ENCODE measurements at regions not wholly inside any gene's neighbourhood (a gene's known extent, or its start where the extent isn't known, plus 50 kb on each side); places are given as distances from the start of the nearest gene placed in this dataset.

DNA sequence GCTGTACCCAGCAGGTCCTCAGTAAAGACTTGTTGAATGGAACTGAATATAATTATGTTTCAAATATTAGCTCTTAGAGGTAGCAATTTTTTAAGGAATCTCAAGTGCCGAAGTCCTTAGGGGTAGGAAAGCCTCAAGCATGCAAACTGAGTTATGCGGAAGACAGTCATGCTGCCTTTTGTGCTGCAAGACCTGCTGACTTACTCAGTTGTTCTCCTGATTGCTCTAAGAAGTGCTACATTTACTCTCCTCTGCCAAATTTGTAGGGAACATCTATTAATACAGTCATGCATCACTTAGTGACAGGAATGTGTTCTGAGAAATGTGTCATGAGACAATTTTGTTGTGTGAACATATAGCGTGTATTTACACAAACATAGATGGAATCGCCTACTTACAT, 325.6 kb upstream of the AZI2 start:
- Histone ChIP-seq H3K4me3 (ENCODE audit: insufficient read depth, low read depth, low read length) (no peak overlapping the region), H3K9me3 (ENCODE audit: control insufficient read depth, low read length) (no peaks in the 10 kb centered on the region), H3K27me3 (ENCODE audit: control insufficient read depth, insufficient read depth, low read length, poor library complexity, severe bottlenecking) (no peaks in the 10 kb centered on the region), H3K36me3 (ENCODE audit: control insufficient read depth, insufficient read depth, low read length) (no peaks in the 10 kb centered on the region), H3K4me1 (ENCODE audit: control insufficient read depth, insufficient read depth, low read length) (no peaks in the 10 kb centered on the region), H3K27ac (ENCODE audit: insufficient read depth, low read depth, low read length, poor library complexity, severe bottlenecking) (no peak overlapping the region)
- WGBS, 2 experiments: 97 to 100% methylated on average over 2 to 3 of the region's 4 CpGs

DNA sequence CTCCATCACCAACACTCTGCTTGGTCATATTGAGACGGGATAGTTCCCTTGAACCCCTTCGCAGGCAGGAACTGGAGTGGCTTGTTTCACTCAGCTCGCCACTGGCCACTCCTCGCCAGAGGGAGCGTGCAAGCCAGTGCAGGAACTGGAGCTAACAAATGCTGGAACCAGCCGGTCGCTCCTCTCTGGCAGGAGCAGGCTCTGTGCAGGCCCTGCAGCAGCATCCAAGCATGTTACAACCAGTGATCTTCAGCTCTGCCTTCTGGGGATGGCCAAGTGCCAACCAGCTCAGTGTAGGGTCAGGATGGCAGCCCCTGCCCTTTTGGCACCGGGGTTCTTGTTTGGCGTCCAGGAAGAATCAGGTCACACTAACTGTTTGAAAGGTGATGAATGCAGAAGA, 329.0 kb upstream of the AZI2 start:
- 90% methylated on average over 9 of the region's 9 CpGs for WGBS, 2 experiments
- Histone ChIP-seq H3K4me3 (ENCODE audit: insufficient read depth, low read depth, low read length) (no peak overlapping the region), H3K9me3 (ENCODE audit: control insufficient read depth, low read length) (no peaks in the 10 kb centered on the region), H3K36me3 (ENCODE audit: control insufficient read depth, insufficient read depth, low read length) (no peaks in the 10 kb centered on the region), H3K4me1 (ENCODE audit: control insufficient read depth, insufficient read depth, low read length) (no peaks in the 10 kb centered on the region), H3K27ac (ENCODE audit: insufficient read depth, low read depth, low read length, poor library complexity, severe bottlenecking) (no peak overlapping the region), H3K27me3 (ENCODE audit: control insufficient read depth, insufficient read depth, low read length, poor library complexity, severe bottlenecking) (no peaks in the 10 kb centered on the region)

DNA sequence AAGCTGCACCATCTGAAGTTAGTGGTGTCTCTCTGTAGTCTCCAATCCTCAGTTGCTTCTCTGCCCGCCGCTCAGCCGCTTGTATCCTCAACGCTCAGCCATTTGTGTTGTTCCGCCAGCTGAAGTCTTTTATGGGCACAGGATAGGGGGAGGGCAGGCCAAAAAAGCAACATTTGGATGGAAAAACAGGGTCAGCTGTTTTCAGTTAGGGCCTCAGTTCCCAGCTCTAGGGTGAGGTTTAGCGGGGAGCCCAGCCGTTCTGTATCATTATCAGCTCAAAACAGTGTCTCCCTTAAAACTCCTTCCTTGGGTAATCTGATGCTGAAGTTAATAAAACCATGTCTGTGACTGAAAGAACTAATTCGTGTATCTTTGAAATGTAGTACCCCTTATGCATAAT, 329.5 kb upstream of the AZI2 start:
- Histone ChIP-seq H3K36me3 (ENCODE audit: control insufficient read depth, insufficient read depth, low read length) (no peaks in the 10 kb centered on the region), H3K27ac (ENCODE audit: insufficient read depth, low read depth, low read length, poor library complexity, severe bottlenecking) (no peak overlapping the region), H3K9me3 (ENCODE audit: control insufficient read depth, low read length) (no peaks in the 10 kb centered on the region), H3K4me3 (ENCODE audit: insufficient read depth, low read depth, low read length) (no peak overlapping the region), H3K4me1 (ENCODE audit: control insufficient read depth, insufficient read depth, low read length) (no peaks in the 10 kb centered on the region), H3K27me3 (ENCODE audit: control insufficient read depth, insufficient read depth, low read length, poor library complexity, severe bottlenecking) (no peaks in the 10 kb centered on the region)
- 96% methylated on average over 8 of the region's 8 CpGs for WGBS, 2 experiments

DNA sequence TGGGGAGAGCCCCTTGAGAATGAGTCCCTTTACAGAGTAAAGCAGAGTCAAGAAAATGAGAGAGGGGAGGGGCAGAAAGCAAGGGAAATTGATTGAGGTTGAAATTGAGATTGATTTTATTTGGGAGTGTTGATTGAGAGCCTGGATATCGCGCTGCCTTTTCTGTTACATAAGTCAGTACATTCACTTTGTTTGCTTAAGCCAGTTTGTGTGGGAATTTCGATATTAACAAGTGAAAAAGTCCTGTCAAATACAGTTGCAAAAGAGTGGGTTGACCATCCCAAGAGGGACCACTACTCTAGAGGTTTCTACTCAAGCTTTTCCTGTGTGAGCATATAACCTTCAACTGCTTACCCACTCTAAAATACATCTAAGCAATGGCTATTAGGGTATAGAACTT, 331.4 kb upstream of the AZI2 start:
- 86 to 96% methylated on average over 3 of the region's 3 CpGs for WGBS, 2 experiments
- Histone ChIP-seq H3K27me3 (ENCODE audit: control insufficient read depth, insufficient read depth, low read length, poor library complexity, severe bottlenecking) (no peaks in the 10 kb centered on the region), H3K9me3 (ENCODE audit: control insufficient read depth, low read length) (no peaks in the 10 kb centered on the region)

DNA sequence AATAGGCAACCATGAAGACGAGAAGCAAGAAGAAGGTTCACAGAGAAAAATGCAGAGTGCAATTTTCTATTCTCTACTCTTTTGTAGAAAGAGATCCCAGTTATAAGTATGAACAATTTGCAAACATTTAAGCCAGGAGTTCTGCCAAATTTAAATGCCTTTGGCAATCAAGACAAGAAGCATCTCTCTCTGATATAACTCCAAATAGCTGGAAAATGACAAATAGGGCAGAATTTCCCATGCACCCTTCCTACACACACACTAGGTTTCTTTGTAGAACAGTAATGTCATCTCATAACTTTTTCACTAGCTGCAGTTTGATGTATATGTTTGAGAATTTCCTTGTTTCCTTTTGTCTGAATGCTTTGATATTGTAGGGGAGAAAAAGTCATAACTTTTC, 333.5 kb upstream of the AZI2 start:
- Histone ChIP-seq H3K4me1 (ENCODE audit: control insufficient read depth, insufficient read depth, low read length) (no peaks in the 10 kb centered on the region), H3K9me3 (ENCODE audit: control insufficient read depth, low read length) (no peaks in the 10 kb centered on the region), H3K36me3 (ENCODE audit: control insufficient read depth, insufficient read depth, low read length) (no peaks in the 10 kb centered on the region), H3K4me3 (ENCODE audit: insufficient read depth, low read depth, low read length) (no peak overlapping the region), H3K27me3 (ENCODE audit: control insufficient read depth, insufficient read depth, low read length, poor library complexity, severe bottlenecking) (no peaks in the 10 kb centered on the region), H3K27ac (ENCODE audit: insufficient read depth, low read depth, low read length, poor library complexity, severe bottlenecking) (no peak overlapping the region)
- 95 to 100% methylated on average over 1 of the region's 1 CpG for WGBS, 2 experiments

More for the DNA sequence above, 331.4 kb upstream of the AZI2 start:
- no peaks in the 10 kb centered on the region for H3K4me1 ChIP-seq (ENCODE audit: control insufficient read depth, insufficient read depth, low read length)
- H3K36me3 ChIP-seq (ENCODE audit: control insufficient read depth, insufficient read depth, low read length): no peaks in the 10 kb centered on the region
- H3K27ac ChIP-seq (ENCODE audit: insufficient read depth, low read depth, low read length, poor library complexity, severe bottlenecking): no peak overlapping the region
- H3K4me3 ChIP-seq (ENCODE audit: insufficient read depth, low read depth, low read length): no peak overlapping the region

DNA sequence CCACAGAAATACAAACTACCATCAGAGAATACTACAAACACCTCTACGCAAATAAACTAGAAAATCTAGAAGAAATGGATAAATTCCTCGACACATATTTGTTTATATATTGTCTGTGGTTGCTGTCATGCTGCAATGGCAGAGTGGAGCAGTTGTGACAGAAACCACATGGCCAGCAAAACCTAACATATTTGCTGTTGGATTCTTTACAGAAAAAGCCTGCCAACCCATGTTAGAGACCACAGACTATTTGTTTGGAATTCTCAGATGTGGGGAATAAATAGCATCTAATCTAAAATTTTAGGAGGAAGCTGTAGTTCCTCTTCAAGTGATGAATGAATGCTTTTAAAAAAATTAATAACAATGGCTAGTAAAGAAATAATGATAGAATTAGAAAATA, 341.6 kb upstream of the AZI2 start:
- H3K27ac ChIP-seq (ENCODE audit: insufficient read depth, low read depth, low read length, poor library complexity, severe bottlenecking): no peak overlapping the region
- 91 to 100% methylated on average over 1 of the region's 2 CpGs for WGBS, 2 experiments

DNA sequence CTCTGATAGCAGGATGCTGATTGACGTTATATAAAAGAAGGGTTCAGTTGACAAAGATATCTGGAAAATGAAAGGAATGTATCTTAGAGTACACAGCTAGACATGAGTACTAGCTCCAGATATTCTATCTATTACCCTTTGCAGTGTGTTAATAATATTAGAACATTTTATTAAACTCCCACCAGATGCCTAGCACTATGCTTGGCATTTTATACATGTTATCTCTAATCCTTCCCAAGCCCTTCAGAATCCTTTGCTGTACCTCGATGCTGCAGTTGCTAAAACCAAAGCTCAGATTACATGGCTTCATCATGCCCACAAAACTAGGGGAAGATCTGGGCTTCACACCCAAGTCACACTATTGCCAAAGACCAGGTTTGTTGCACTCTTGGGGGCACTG, 350.1 kb upstream of the AZI2 start:
- Histone ChIP-seq H3K4me1 (ENCODE audit: control insufficient read depth, insufficient read depth, low read length) (no peaks in the 10 kb centered on the region), H3K27ac (ENCODE audit: insufficient read depth, low read depth, low read length, poor library complexity, severe bottlenecking) (no peak overlapping the region)

More for the DNA sequence above, 341.6 kb upstream of the AZI2 start:
- no peaks in the 10 kb centered on the region for H3K36me3 ChIP-seq (ENCODE audit: control insufficient read depth, insufficient read depth, low read length)
- H3K27me3 ChIP-seq (ENCODE audit: control insufficient read depth, insufficient read depth, low read length, poor library complexity, severe bottlenecking): no peaks in the 10 kb centered on the region
- peaks cover 5% of the 10 kb centered on the region for H3K4me1 ChIP-seq (ENCODE audit: control insufficient read depth, insufficient read depth, low read length)
- H3K9me3 ChIP-seq (ENCODE audit: control insufficient read depth, low read length): no peaks in the 10 kb centered on the region
- no peak overlapping the region for H3K4me3 ChIP-seq (ENCODE audit: insufficient read depth, low read depth, low read length)

DNA sequence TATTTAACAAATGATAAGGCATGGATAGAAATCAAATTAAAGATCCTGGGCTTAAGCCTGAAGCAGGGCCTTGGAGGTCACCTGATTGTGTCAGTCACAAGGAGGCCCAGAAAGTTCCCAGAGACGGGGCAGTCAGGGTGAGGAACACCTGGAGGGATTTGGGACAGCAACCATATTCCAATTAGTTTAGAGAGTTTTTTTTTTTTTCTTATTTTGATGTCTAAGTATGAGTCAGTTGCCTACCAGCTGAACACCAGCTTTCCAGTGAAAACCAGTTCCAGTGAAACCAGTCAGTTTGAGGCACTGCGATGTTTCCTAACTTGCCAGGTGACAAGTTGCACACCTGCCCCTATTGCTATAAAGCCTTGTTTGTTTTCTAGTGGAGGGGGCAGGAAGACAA, 350.7 kb upstream of the AZI2 start:
- H3K27ac ChIP-seq (ENCODE audit: insufficient read depth, low read depth, low read length, poor library complexity, severe bottlenecking): no peak overlapping the region
- H3K4me3 ChIP-seq (ENCODE audit: insufficient read depth, low read depth, low read length): no peak overlapping the region
- H3K9me3 ChIP-seq (ENCODE audit: control insufficient read depth, low read length): no peaks in the 10 kb centered on the region
- H3K36me3 ChIP-seq (ENCODE audit: control insufficient read depth, insufficient read depth, low read length): no peaks in the 10 kb centered on the region
- 96 to 100% methylated on average over 2 of the region's 2 CpGs for WGBS, 2 experiments
- H3K4me1 ChIP-seq (ENCODE audit: control insufficient read depth, insufficient read depth, low read length): no peaks in the 10 kb centered on the region
- no peaks in the 10 kb centered on the region for H3K27me3 ChIP-seq (ENCODE audit: control insufficient read depth, insufficient read depth, low read length, poor library complexity, severe bottlenecking)

More for the DNA sequence above, 350.1 kb upstream of the AZI2 start:
- Histone ChIP-seq H3K36me3 (ENCODE audit: control insufficient read depth, insufficient read depth, low read length) (no peaks in the 10 kb centered on the region), H3K9me3 (ENCODE audit: control insufficient read depth, low read length) (no peaks in the 10 kb centered on the region), H3K27me3 (ENCODE audit: control insufficient read depth, insufficient read depth, low read length, poor library complexity, severe bottlenecking) (no peaks in the 10 kb centered on the region), H3K4me3 (ENCODE audit: insufficient read depth, low read depth, low read length) (no peak overlapping the region)
- 93 to 94% methylated on average over 2 of the region's 2 CpGs for WGBS, 2 experiments

DNA sequence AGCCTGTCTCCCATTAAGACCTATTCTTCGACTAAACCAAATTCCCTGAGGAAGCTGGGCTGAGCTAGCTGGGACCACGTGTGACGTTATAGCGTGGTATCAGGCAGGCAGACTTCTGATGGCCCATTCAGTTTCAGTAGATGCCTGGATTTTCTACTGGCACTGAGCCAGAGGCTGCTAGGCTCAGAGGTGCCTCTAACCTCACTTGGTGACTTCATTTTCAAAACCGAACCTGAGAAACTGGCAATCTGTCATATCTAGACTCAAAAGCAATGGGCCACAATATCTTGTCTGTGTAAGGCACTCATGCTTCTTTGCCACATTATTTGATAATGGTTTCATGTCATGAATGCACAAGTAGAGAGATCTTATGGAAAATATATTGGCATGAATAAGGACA, 352.1 kb upstream of the AZI2 start:
- Histone ChIP-seq H3K4me3 (ENCODE audit: insufficient read depth, low read depth, low read length) (no peak overlapping the region), H3K9me3 (ENCODE audit: control insufficient read depth, low read length) (no peaks in the 10 kb centered on the region), H3K4me1 (ENCODE audit: control insufficient read depth, insufficient read depth, low read length) (no peaks in the 10 kb centered on the region), H3K36me3 (ENCODE audit: control insufficient read depth, insufficient read depth, low read length) (no peaks in the 10 kb centered on the region), H3K27me3 (ENCODE audit: control insufficient read depth, insufficient read depth, low read length, poor library complexity, severe bottlenecking) (no peaks in the 10 kb centered on the region), H3K27ac (ENCODE audit: insufficient read depth, low read depth, low read length, poor library complexity, severe bottlenecking) (no peak overlapping the region)
- 90 to 94% methylated on average over 5 of the region's 5 CpGs for WGBS, 2 experiments

DNA sequence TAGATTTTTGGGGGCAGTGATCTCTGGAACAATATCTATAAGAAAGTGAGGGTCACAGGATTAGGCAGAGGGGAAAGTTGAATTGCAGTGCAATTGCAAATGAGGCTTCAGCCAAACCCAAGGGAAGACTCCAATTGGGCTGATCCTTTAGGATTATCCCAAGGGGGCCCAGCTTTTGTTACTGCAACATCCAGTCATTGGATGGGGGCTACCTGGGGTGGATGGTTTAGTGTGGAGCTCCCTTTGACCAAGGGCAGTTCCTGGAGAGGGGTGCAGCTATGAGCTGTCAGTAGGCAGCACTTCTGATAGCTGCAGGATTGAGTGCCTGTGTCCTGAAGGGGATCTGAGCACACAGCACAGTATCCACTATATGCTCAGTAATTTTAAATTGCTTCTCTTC, 355.2 kb upstream of the AZI2 start:
- Histone ChIP-seq H3K4me1 (ENCODE audit: control insufficient read depth, insufficient read depth, low read length) (no peaks in the 10 kb centered on the region), H3K4me3 (ENCODE audit: insufficient read depth, low read depth, low read length) (no peak overlapping the region), H3K27ac (ENCODE audit: insufficient read depth, low read depth, low read length, poor library complexity, severe bottlenecking) (no peak overlapping the region), H3K9me3 (ENCODE audit: control insufficient read depth, low read length) (no peaks in the 10 kb centered on the region), H3K27me3 (ENCODE audit: control insufficient read depth, insufficient read depth, low read length, poor library complexity, severe bottlenecking) (no peaks in the 10 kb centered on the region), H3K36me3 (ENCODE audit: control insufficient read depth, insufficient read depth, low read length) (no peaks in the 10 kb centered on the region)

DNA sequence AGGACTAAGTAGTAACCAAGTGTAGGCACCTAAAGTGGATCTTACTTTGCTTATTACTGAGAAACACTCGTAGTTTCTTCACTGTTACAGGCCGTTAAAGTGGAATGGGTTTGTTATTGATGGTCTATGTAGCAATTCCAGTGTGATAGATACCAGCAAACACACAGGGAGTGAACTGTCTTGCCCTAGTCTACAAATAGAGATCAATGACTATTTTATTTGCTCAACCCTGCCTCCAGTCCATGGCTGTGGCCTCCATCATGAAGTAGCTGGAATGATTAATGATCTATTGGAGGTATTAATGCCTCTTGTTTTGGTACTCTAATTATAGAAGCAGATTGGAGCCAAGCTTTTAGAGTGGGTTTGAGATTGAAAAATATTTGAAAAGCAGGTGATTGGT, 362.7 kb upstream of the AZI2 start:
- no peak overlapping the region for H3K27ac ChIP-seq (ENCODE audit: insufficient read depth, low read depth, low read length, poor library complexity, severe bottlenecking)
- no peaks in the 10 kb centered on the region for H3K27me3 ChIP-seq (ENCODE audit: control insufficient read depth, insufficient read depth, low read length, poor library complexity, severe bottlenecking)
- H3K4me3 ChIP-seq (ENCODE audit: insufficient read depth, low read depth, low read length): no peak overlapping the region
- H3K4me1 ChIP-seq (ENCODE audit: control insufficient read depth, insufficient read depth, low read length): no peaks in the 10 kb centered on the region
- 96 to 98% methylated on average over 2 of the region's 2 CpGs for WGBS, 2 experiments
- no peaks in the 10 kb centered on the region for H3K36me3 ChIP-seq (ENCODE audit: control insufficient read depth, insufficient read depth, low read length)
- no peaks in the 10 kb centered on the region for H3K9me3 ChIP-seq (ENCODE audit: control insufficient read depth, low read length)
